Peyer's patch (tissue), 4 donors: ENCODE measurements at regions not wholly inside any gene's neighbourhood (a gene's known extent, or its start where the extent isn't known, plus 50 kb on each side); places are given as distances from the start of the nearest gene placed in this dataset.

Experiments
- DNase-seq, 3 donors: peaks; one replicate each; pipeline ENCODE4 v3.0.0-alpha.2; 2017 to 2019
- H3K27ac ChIP-seq, 4 donors: fragments of 200-600 bp; sonication (generic); one replicate each; pipeline ENCODE4 v1.5.1; 2016 to 2019
- H3K27me3 ChIP-seq, 2 donors: fragments of 200-600 bp; sonication (generic); one replicate each; pipeline ENCODE4 v1.5.1; 2019
- H3K36me3 ChIP-seq, 3 donors: fragments of 200-600 bp; sonication (generic); one replicate each; pipeline ENCODE4 v1.5.1; 2016 to 2019
- H3K4me1 ChIP-seq, 4 donors: fragments of 200-600 bp; sonication (generic); one replicate each; pipeline ENCODE4 v1.5.1; 2016 to 2019
- H3K4me3 ChIP-seq, 4 donors: fragments of 200-600 bp; sonication (generic); 1 replicate in 3 of 4; 2 replicates in 1 of 4; pipeline ENCODE4 v1.5.1; 2016 to 2019; ENCODE audit warnings: mild to moderate bottlenecking in 1 of 4
- H3K9me3 ChIP-seq, 4 donors: fragments of 200-600 bp; sonication (generic); one replicate each; pipeline ENCODE4 v1.5.1; 2016 to 2019; ENCODE audit warnings: mild to moderate bottlenecking in 1 of 4
- POLR2A ChIP-seq, 2 donors: fragments of 450-650 bp; IDR thresholded peaks; one replicate each; pipeline ENCODE4 v1.5.1; 2017; ENCODE audit warnings: antibody characterized with exemption in 2 of 2, mild to moderate bottlenecking in 2 of 2, moderate library complexity in 2 of 2
- TF ChIP-seq, protein P1 (sequence below), 6 experiments: fragments of 450-650 bp in 4 of 6; fragments of 200-600 bp in 2 of 6; sonication (generic) in 1 of 6; IDR thresholded peaks; one replicate each; pipeline ENCODE4 v1.5.1; 2017 to 2019; ENCODE audit warnings: antibody characterized with exemption in 6 of 6, mild to moderate bottlenecking in 3 of 6, moderate library complexity in 1 of 6

DNA sequence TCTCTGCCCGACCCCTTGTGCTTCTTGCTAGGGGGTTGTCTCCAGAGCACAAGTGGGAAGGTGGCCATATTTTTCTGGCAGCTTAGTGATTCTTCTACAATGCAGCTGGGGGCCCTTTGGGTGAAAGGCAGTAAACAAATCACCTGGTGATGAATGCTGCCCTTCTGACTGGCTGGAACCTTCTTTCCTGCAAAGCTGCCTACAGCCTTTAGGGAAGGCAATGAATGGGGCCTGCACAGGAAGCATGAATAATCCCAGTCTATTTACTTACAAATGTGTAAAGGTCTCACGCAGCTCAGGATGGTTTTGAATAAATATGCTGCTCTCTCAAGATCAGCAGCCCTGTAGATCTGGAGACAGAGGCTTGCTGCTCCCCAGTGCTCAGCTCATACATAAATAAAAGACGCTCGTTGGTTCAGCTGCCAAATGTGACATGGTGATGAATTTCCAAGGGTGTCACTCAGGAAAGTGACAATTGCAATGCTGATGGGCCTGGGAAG is 289.2 kb downstream of the TDRD15 start:
- Histone ChIP-seq H3K9me3 (no peaks in the 10 kb centered on the region), H3K4me3 (no peak overlapping the region), H3K27ac (no peak overlapping the region), H3K4me1 (no peaks in the 10 kb centered on the region), H3K36me3 (no peaks in the 10 kb centered on the region), H3K27me3 (no peaks in the 10 kb centered on the region)
- TF ChIP-seq, protein P1, sequence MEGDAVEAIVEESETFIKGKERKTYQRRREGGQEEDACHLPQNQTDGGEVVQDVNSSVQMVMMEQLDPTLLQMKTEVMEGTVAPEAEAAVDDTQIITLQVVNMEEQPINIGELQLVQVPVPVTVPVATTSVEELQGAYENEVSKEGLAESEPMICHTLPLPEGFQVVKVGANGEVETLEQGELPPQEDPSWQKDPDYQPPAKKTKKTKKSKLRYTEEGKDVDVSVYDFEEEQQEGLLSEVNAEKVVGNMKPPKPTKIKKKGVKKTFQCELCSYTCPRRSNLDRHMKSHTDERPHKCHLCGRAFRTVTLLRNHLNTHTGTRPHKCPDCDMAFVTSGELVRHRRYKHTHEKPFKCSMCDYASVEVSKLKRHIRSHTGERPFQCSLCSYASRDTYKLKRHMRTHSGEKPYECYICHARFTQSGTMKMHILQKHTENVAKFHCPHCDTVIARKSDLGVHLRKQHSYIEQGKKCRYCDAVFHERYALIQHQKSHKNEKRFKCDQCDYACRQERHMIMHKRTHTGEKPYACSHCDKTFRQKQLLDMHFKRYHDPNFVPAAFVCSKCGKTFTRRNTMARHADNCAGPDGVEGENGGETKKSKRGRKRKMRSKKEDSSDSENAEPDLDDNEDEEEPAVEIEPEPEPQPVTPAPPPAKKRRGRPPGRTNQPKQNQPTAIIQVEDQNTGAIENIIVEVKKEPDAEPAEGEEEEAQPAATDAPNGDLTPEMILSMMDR (IDR thresholded peaks at IDR 0.05), result no peak
- TF ChIP-seq POLR2A (IDR thresholded peaks at IDR 0.05), result no peak
- no peak for DNase-seq

DNA sequence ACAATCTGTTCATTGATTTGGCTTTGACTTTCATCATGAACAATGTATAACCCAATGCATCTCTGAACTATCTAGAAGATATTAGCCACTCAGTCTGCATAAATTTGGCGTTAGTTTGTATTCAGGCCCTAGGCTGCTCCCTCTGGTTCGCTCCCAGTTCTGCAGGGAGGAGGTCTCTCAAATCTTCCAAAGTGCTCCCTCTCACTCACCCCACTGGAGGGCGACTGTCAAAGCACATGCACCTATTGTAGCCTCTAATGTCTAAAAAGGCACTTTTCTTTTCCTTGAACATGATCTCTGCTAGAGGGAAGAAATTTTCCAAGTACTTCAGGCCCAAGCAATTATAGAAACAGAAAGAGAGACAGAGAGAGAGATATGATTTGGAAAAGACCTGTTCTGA is 291.5 kb downstream of the TDRD15 start:
- Histone ChIP-seq H3K27ac (no peak overlapping the region), H3K4me1 (no peaks in the 10 kb centered on the region), H3K4me3 (no peak overlapping the region), H3K36me3 (no peaks in the 10 kb centered on the region), H3K27me3 (no peaks in the 10 kb centered on the region), H3K9me3 (no peaks in the 10 kb centered on the region)
- no peak for TF ChIP-seq POLR2A (IDR thresholded peaks at IDR 0.05)
- TF ChIP-seq, protein P1 (IDR thresholded peaks at IDR 0.05), result no peak
- DNase-seq, result no peak

DNA sequence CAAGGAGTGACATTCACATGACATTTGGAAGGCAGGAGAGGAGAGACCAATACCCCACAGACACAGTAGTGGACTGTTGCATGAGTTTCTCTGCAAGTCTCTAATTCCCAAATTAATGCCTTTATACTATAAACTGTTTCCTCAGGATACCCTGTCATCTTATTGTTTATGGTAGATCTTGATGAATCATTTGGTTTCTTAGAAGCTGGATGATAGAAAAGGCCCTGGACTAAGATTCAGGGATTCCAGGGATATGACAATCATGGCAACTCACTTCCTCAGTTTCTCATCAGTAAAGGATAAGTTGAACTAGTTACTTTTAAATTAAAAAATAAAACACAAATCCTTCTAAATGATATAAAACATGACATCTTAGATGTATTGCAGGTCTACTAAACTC is 292.5 kb downstream of the TDRD15 start:
- no peaks in the 10 kb centered on the region for H3K4me1 ChIP-seq
- no peak for DNase-seq
- no peak overlapping the region for H3K27ac ChIP-seq
- H3K36me3 ChIP-seq, result no peaks in the 10 kb centered on the region
- TF ChIP-seq, protein P1 (IDR thresholded peaks at IDR 0.05), result no peak
- no peak for TF ChIP-seq POLR2A (IDR thresholded peaks at IDR 0.05)
- H3K9me3 ChIP-seq, result no peaks in the 10 kb centered on the region
- H3K4me3 ChIP-seq, result no peak overlapping the region
- no peaks in the 10 kb centered on the region for H3K27me3 ChIP-seq

DNA sequence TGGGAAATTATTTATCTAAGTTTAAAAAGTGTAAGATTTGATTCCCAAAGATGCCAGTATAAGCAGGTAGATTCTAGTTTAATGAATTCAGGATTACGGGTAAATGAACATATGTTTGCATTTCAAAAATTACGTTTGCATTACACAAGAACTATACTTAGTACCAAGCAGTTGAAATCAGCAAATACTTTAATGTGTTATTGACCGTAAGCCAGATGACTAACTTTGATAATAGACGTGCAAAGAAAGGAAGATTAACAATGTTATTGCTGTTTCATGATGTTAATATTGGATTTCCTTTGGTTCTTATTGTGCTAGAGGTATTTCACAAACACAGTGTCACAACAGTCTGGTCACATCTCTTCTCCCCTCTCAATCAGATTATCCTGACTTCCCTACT is 294.7 kb downstream of the TDRD15 start:
- no peak for TF ChIP-seq POLR2A (IDR thresholded peaks at IDR 0.05)
- TF ChIP-seq, protein P1 (IDR thresholded peaks at IDR 0.05), result no peak
- DNase-seq, result no peak
- Histone ChIP-seq H3K27me3 (no peaks in the 10 kb centered on the region), H3K36me3 (no peaks in the 10 kb centered on the region), H3K4me3 (no peak overlapping the region), H3K9me3 (no peaks in the 10 kb centered on the region), H3K4me1 (no peaks in the 10 kb centered on the region), H3K27ac (no peak overlapping the region)

DNA sequence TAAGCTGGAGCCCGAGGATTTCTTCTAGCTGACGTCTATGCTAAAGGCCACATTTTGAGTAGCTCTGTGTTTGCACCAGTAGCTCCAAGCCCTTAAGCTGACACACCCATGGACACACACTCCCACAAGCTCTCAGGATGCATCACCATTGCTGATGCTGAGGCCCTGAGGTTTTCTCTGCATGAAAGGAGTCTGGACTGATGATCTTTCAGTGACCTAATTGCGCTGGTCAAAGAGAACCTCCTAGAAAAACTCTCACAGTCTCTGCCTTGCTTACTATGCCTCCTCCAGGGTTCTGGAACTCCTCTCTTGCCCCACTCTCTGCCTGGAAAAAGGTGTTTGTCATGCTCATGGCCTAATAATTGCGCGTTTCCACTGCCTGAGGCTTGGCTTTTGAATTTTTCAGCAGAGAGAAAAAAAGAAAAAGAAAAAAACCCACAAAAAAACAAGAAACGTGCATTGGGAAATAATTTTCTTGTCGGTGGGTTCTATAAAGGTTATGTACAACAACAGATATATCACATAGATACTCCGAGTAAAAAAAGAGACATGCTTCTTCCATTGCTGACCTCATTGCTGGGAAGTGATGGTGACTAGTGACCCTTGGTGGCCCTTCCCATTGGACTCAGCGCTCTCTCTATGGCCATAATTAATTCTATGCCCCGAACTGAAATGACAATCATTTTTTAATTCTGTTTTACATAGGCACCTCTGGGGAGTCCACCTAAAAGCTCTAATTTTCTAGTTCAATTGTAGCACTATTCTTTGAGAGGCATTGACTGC is 297.0 kb downstream of the TDRD15 start:
- Histone ChIP-seq H3K4me3 (no peak overlapping the region), H3K27ac (no peak overlapping the region), H3K36me3 (no peaks in the 10 kb centered on the region), H3K27me3 (no peaks in the 10 kb centered on the region), H3K9me3 (no peaks in the 10 kb centered on the region), H3K4me1 (no peaks in the 10 kb centered on the region)
- no peak for DNase-seq
- TF ChIP-seq, protein P1 (IDR thresholded peaks at IDR 0.05), result no peak
- no peak for TF ChIP-seq POLR2A (IDR thresholded peaks at IDR 0.05)
